ENCODE measurements at regions not wholly inside any gene's neighbourhood (a gene's known extent, or its start where the extent isn't known, plus 50 kb on each side); places are given as distances from the start of the nearest gene placed in this dataset.

- Histone ChIP-seq H3K4me3 (ENCODE audit: low read depth in 1 of 3, low read length in 3 of 3) (no peak overlapping the region), H3K4me1 (ENCODE audit: control insufficient read depth in 3 of 3, insufficient read depth in 2 of 3, low read depth in 1 of 3, low read length in 2 of 3) (no peaks in the 10 kb centered on the region), H3K9me3 (ENCODE audit: control insufficient read depth in 2 of 2, insufficient read depth in 1 of 2, low read depth in 1 of 2, low read length in 1 of 2) (no peaks in the 10 kb centered on the region), H3K27me3 (ENCODE audit: control insufficient read depth in 3 of 3, insufficient read depth in 3 of 3, low read length in 3 of 3) (no peaks in the 10 kb centered on the region), H3K27ac (ENCODE audit: low read depth in 1 of 3, low read length in 2 of 3) (no peak overlapping the region), H3K36me3 (ENCODE audit: control insufficient read depth in 3 of 3, insufficient read depth in 2 of 3, low read depth in 1 of 3, low read length in 3 of 3) (no peaks in the 10 kb centered on the region)
- 91 to 93% (median 92%) methylated on average over 10 of the region's 10 CpGs for WGBS, 3 donors
- no peak for FAIRE-seq
- DNase-seq: no peak
These were observed 240.7 kb downstream of the MAP2K4 start for GRCh38 chr17:12261354-12261753.

GRCh38 chr17:12269751-12270150, 249.1 kb downstream of the MAP2K4 start:
- H3K36me3 ChIP-seq (ENCODE audit: control insufficient read depth in 3 of 3, insufficient read depth in 2 of 3, low read depth in 1 of 3, low read length in 3 of 3): no peaks in the 10 kb centered on the region
- H3K27me3 ChIP-seq (ENCODE audit: control insufficient read depth in 3 of 3, insufficient read depth in 3 of 3, low read length in 3 of 3): no peaks in the 10 kb centered on the region
- FAIRE-seq: no peak
- H3K27ac ChIP-seq (ENCODE audit: low read depth in 1 of 3, low read length in 2 of 3): no peak overlapping the region
- no peaks in the 10 kb centered on the region for H3K4me1 ChIP-seq (ENCODE audit: control insufficient read depth in 3 of 3, insufficient read depth in 2 of 3, low read depth in 1 of 3, low read length in 2 of 3)
- H3K4me3 ChIP-seq (ENCODE audit: low read depth in 1 of 3, low read length in 3 of 3): no peak overlapping the region
- DNase-seq: no peak
- H3K9me3 ChIP-seq (ENCODE audit: control insufficient read depth in 2 of 2, insufficient read depth in 1 of 2, low read depth in 1 of 2, low read length in 1 of 2): no peaks in the 10 kb centered on the region
- WGBS, 3 donors: 67 to 81% (median 78%) methylated on average over 6 of the region's 6 CpGs

GRCh38 chr17:12277827-12278226, 257.1 kb downstream of the MAP2K4 start:
- WGBS, 3 donors: 64 to 70% (median 65%) methylated on average over 3 of the region's 3 CpGs
- DNase-seq: no peak
- no peak overlapping the region for H3K27ac ChIP-seq (ENCODE audit: low read depth in 1 of 3, low read length in 2 of 3)

GRCh38 chr17:12282056-12282455, 261.4 kb downstream of the MAP2K4 start:
- Histone ChIP-seq H3K27me3 (ENCODE audit: control insufficient read depth in 3 of 3, insufficient read depth in 3 of 3, low read length in 3 of 3) (no peaks in the 10 kb centered on the region), H3K27ac (ENCODE audit: low read depth in 1 of 3, low read length in 2 of 3) (no peak overlapping the region), H3K9me3 (ENCODE audit: control insufficient read depth in 2 of 2, insufficient read depth in 1 of 2, low read depth in 1 of 2, low read length in 1 of 2) (no peaks in the 10 kb centered on the region), H3K4me1 (ENCODE audit: control insufficient read depth in 3 of 3, insufficient read depth in 2 of 3, low read depth in 1 of 3, low read length in 2 of 3) (no peaks in the 10 kb centered on the region), H3K4me3 (ENCODE audit: low read depth in 1 of 3, low read length in 3 of 3) (no peak overlapping the region), H3K36me3 (ENCODE audit: control insufficient read depth in 3 of 3, insufficient read depth in 2 of 3, low read depth in 1 of 3, low read length in 3 of 3) (no peaks in the 10 kb centered on the region)
- FAIRE-seq: no peak
- 37 to 46% (median 40%) methylated on average over 1 of the region's 1 CpG for WGBS, 3 donors
- no peak for DNase-seq

More at GRCh38 chr17:12277827-12278226, 257.1 kb downstream of the MAP2K4 start:
- no peak for FAIRE-seq
- no peaks in the 10 kb centered on the region for H3K9me3 ChIP-seq (ENCODE audit: control insufficient read depth in 2 of 2, insufficient read depth in 1 of 2, low read depth in 1 of 2, low read length in 1 of 2)
- no peaks in the 10 kb centered on the region for H3K36me3 ChIP-seq (ENCODE audit: control insufficient read depth in 3 of 3, insufficient read depth in 2 of 3, low read depth in 1 of 3, low read length in 3 of 3)
- no peaks in the 10 kb centered on the region for H3K27me3 ChIP-seq (ENCODE audit: control insufficient read depth in 3 of 3, insufficient read depth in 3 of 3, low read length in 3 of 3)
- H3K4me1 ChIP-seq (ENCODE audit: control insufficient read depth in 3 of 3, insufficient read depth in 2 of 3, low read depth in 1 of 3, low read length in 2 of 3): no peaks in the 10 kb centered on the region
- H3K4me3 ChIP-seq (ENCODE audit: low read depth in 1 of 3, low read length in 3 of 3): no peak overlapping the region

- FAIRE-seq (no peak), DNase-seq (no peak)
- Histone ChIP-seq H3K4me3 (ENCODE audit: low read depth in 1 of 3, low read length in 3 of 3) (no peak overlapping the region), H3K27me3 (ENCODE audit: control insufficient read depth in 3 of 3, insufficient read depth in 3 of 3, low read length in 3 of 3) (no peaks in the 10 kb centered on the region), H3K4me1 (ENCODE audit: control insufficient read depth in 3 of 3, insufficient read depth in 2 of 3, low read depth in 1 of 3, low read length in 2 of 3) (no peaks in the 10 kb centered on the region), H3K36me3 (ENCODE audit: control insufficient read depth in 3 of 3, insufficient read depth in 2 of 3, low read depth in 1 of 3, low read length in 3 of 3) (no peaks in the 10 kb centered on the region), H3K9me3 (ENCODE audit: control insufficient read depth in 2 of 2, insufficient read depth in 1 of 2, low read depth in 1 of 2, low read length in 1 of 2) (no peaks in the 10 kb centered on the region), H3K27ac (ENCODE audit: low read depth in 1 of 3, low read length in 2 of 3) (no peak overlapping the region)
- 13 to 39% (median 18%) methylated on average over 2 of the region's 2 CpGs for WGBS, 3 donors
These were observed 267.3 kb downstream of the MAP2K4 start for GRCh38 chr17:12287953-12288352.

GRCh38 chr17:12290207-12290606, 269.5 kb downstream of the MAP2K4 start:
- WGBS, 3 donors: 81 to 83% (median 82%) methylated on average over 6 of the region's 6 CpGs
- Histone ChIP-seq H3K4me3 (ENCODE audit: low read depth in 1 of 3, low read length in 3 of 3) (no peak overlapping the region), H3K27ac (ENCODE audit: low read depth in 1 of 3, low read length in 2 of 3) (no peak overlapping the region), H3K27me3 (ENCODE audit: control insufficient read depth in 3 of 3, insufficient read depth in 3 of 3, low read length in 3 of 3) (no peaks in the 10 kb centered on the region), H3K4me1 (ENCODE audit: control insufficient read depth in 3 of 3, insufficient read depth in 2 of 3, low read depth in 1 of 3, low read length in 2 of 3) (no peaks in the 10 kb centered on the region), H3K9me3 (ENCODE audit: control insufficient read depth in 2 of 2, insufficient read depth in 1 of 2, low read depth in 1 of 2, low read length in 1 of 2) (no peaks in the 10 kb centered on the region), H3K36me3 (ENCODE audit: control insufficient read depth in 3 of 3, insufficient read depth in 2 of 3, low read depth in 1 of 3, low read length in 3 of 3) (no peaks in the 10 kb centered on the region)
- DNase-seq (no peak), FAIRE-seq (no peak)

- H3K27ac ChIP-seq (ENCODE audit: low read depth in 1 of 3, low read length in 2 of 3): no peak overlapping the region
- H3K4me1 ChIP-seq (ENCODE audit: control insufficient read depth in 3 of 3, insufficient read depth in 2 of 3, low read depth in 1 of 3, low read length in 2 of 3): no peaks in the 10 kb centered on the region
- DNase-seq (no peak), FAIRE-seq (no peak)
- no peak overlapping the region for H3K4me3 ChIP-seq (ENCODE audit: low read depth in 1 of 3, low read length in 3 of 3)
- no peaks in the 10 kb centered on the region for H3K9me3 ChIP-seq (ENCODE audit: control insufficient read depth in 2 of 2, insufficient read depth in 1 of 2, low read depth in 1 of 2, low read length in 1 of 2)
- H3K27me3 ChIP-seq (ENCODE audit: control insufficient read depth in 3 of 3, insufficient read depth in 3 of 3, low read length in 3 of 3): no peaks in the 10 kb centered on the region
- 54 to 66% (median 60%) methylated on average over 5 of the region's 5 CpGs for WGBS, 3 donors
- no peaks in the 10 kb centered on the region for H3K36me3 ChIP-seq (ENCODE audit: control insufficient read depth in 3 of 3, insufficient read depth in 2 of 3, low read depth in 1 of 3, low read length in 3 of 3)
These were observed 275.5 kb downstream of the MAP2K4 start for GRCh38 chr17:12296209-12296625.

GRCh38 chr17:12301551-12301950, 280.9 kb downstream of the MAP2K4 start:
- Histone ChIP-seq H3K4me3 (ENCODE audit: low read depth in 1 of 3, low read length in 3 of 3) (no peak overlapping the region), H3K27ac (ENCODE audit: low read depth in 1 of 3, low read length in 2 of 3) (no peak overlapping the region), H3K4me1 (ENCODE audit: control insufficient read depth in 3 of 3, insufficient read depth in 2 of 3, low read depth in 1 of 3, low read length in 2 of 3) (no peaks in the 10 kb centered on the region), H3K27me3 (ENCODE audit: control insufficient read depth in 3 of 3, insufficient read depth in 3 of 3, low read length in 3 of 3) (no peaks in the 10 kb centered on the region), H3K9me3 (ENCODE audit: control insufficient read depth in 2 of 2, insufficient read depth in 1 of 2, low read depth in 1 of 2, low read length in 1 of 2) (no peaks in the 10 kb centered on the region), H3K36me3 (ENCODE audit: control insufficient read depth in 3 of 3, insufficient read depth in 2 of 3, low read depth in 1 of 3, low read length in 3 of 3) (no peaks in the 10 kb centered on the region)
- WGBS, 3 donors: 72 to 85% (median 77%) methylated on average over 4 of the region's 4 CpGs
- DNase-seq (no peak), FAIRE-seq (no peak)

- DNase-seq: no peak
- H3K9me3 ChIP-seq (ENCODE audit: control insufficient read depth in 2 of 2, insufficient read depth in 1 of 2, low read depth in 1 of 2, low read length in 1 of 2): no peaks in the 10 kb centered on the region
- H3K36me3 ChIP-seq (ENCODE audit: control insufficient read depth in 3 of 3, insufficient read depth in 2 of 3, low read depth in 1 of 3, low read length in 3 of 3): no peaks in the 10 kb centered on the region
- H3K27me3 ChIP-seq (ENCODE audit: control insufficient read depth in 3 of 3, insufficient read depth in 3 of 3, low read length in 3 of 3): no peaks in the 10 kb centered on the region
- H3K27ac ChIP-seq (ENCODE audit: low read depth in 1 of 3, low read length in 2 of 3): no peak overlapping the region
- no peaks in the 10 kb centered on the region for H3K4me1 ChIP-seq (ENCODE audit: control insufficient read depth in 3 of 3, insufficient read depth in 2 of 3, low read depth in 1 of 3, low read length in 2 of 3)
- FAIRE-seq: no peak
- no peak overlapping the region for H3K4me3 ChIP-seq (ENCODE audit: low read depth in 1 of 3, low read length in 3 of 3)
- 55 to 58% (median 58%) methylated on average over 3 of the region's 3 CpGs for WGBS, 3 donors
These were observed 282.0 kb downstream of the MAP2K4 start for GRCh38 chr17:12302711-12303110.
